Adrenal gland (tissue), 9 donors: ENCODE measurements at regions not wholly inside any gene's neighbourhood (a gene's known extent, or its start where the extent isn't known, plus 50 kb on each side); places are given as distances from the start of the nearest gene placed in this dataset.

ENCODE experiments used
- DNase-seq, 7 donors: peaks; one replicate each; pipeline ENCODE4 v3.0.0-alpha.2; 2019 to 2020
- H3K27ac ChIP-seq, 5 donors: fragments of 200-600 bp; sonication (generic) in 4 of 5; 1 replicate in 3 of 5; 2 replicates in 2 of 5; pipeline versions ENCODE4 v1.5.1 to v1.8.0; 2016 to 2020; ENCODE audit warnings: mild to moderate bottlenecking in 1 of 5
- H3K27me3 ChIP-seq: fragments of 200-600 bp; 2 replicates; pipeline ENCODE4 v1.8.0; 2021
- H3K36me3 ChIP-seq, 2 donors: fragments of 200-600 bp; replicated peaks in 1 of 2; 1 replicate in 1 of 2; 2 replicates in 1 of 2; pipeline versions ENCODE4 v1.5.1 to v1.8.0; 2018 to 2022
- H3K4me1 ChIP-seq, 2 donors: fragments of 200-600 bp; replicated peaks in 1 of 2; 1 replicate in 1 of 2; 2 replicates in 1 of 2; pipeline versions ENCODE4 v1.5.1 to v1.8.0; 2018 to 2021
- H3K4me3 ChIP-seq, 4 donors: fragments of 200-600 bp; sonication (generic) in 3 of 4; one replicate each; pipeline ENCODE4 v1.5.1; 2016 to 2018
- H3K9me3 ChIP-seq, 3 donors: fragments of 200-600 bp; sonication (generic) in 1 of 3; replicated peaks in 1 of 3; 1 replicate in 2 of 3; 2 replicates in 1 of 3; pipeline versions ENCODE4 v1.5.1 to v1.8.0; 2016 to 2021
- CTCF ChIP-seq, 6 experiments: fragments of 450-650 bp in 4 of 6; fragments of 200-600 bp in 2 of 6; sonication (generic) in 1 of 6; IDR thresholded peaks; 1 replicate in 5 of 6; 2 replicates in 1 of 6; pipeline versions ENCODE4 v1.5.1 to v1.8.0; 2016 to 2021; ENCODE audit warnings: antibody characterized with exemption in 6 of 6, mild to moderate bottlenecking in 2 of 6, moderate library complexity in 1 of 6
- POLR2A ChIP-seq, 2 donors: fragments of 450-650 bp; IDR thresholded peaks; one replicate each; pipeline ENCODE4 v1.6.1; 2017; ENCODE audit warnings: antibody characterized with exemption in 2 of 2, mild to moderate bottlenecking in 2 of 2, moderate library complexity in 1 of 2
- whole genome bisulfite sequencing, 4 donors: extraction: QIAGEN DNeasy Blood & Tissue Kit in 2 of 4; methylation state at CpG; one replicate each; pipeline versions ENCODE4 v1.1.5 to v1.1.7; 2013 to 2017; 5-methylcytosine and 5-hydroxymethylcytosine counted together
- intact Hi-C, 2 donors: fragments of 100-400 bp; cut with DNase I; formaldehyde crosslinking; loops; one replicate each; pipeline versions ENCODE4 v1.14.1 to v1.15.0; 2022 to 2023
- donor health status: healthy with polysubstance abuse.
- donor health status: Bipolar disorder and iron deficiency.
- donor health status: DM: yes; HTN: yes; CAD: no.
- donor health status: DM: no; HTN: no; CAD: no.
- donor health status: DM: no; HTN: no; CAD: no.

DNA sequence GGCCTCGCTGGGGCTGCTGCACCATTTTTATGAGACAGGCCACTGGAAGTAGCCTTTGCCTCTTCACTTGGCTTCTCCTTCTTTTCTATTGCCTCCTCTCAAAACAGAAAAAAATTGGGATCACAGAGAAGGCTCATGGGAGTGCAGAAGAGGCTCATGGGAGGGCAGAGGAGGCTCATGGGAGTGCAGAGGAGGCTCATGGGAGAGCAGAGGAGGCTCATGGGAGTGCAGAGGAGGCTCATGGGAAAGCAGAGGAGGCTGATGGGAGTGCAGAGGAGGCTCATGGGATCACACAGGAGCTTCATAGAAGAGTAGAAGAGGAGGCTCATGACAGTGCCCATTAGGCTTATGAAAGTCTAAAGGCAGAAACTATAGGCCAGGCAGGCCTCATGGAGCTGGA lies 211.2 kb downstream of the IRF8 start:
- H3K36me3 ChIP-seq, result no peaks in the 10 kb centered on the region
- H3K4me3 ChIP-seq, result no peak overlapping the region
- no peaks in the 10 kb centered on the region for H3K4me1 ChIP-seq
- intact Hi-C loops, result no loop called here
- TF ChIP-seq POLR2A (IDR thresholded peaks at IDR 0.05) (no peak), CTCF (IDR thresholded peaks at IDR 0.05) (no peak)
- WGBS, 4 donors, result 31 to 73% (median 64%) methylated on average over 1 of the region's 1 CpG
- H3K9me3 ChIP-seq, result no peaks in the 10 kb centered on the region
- H3K27ac ChIP-seq, result no peak overlapping the region
- no peak for DNase-seq
- H3K27me3 ChIP-seq, result peaks cover 4% of the 10 kb centered on the region

GRCh38 chr16:86110726-86111125 lies 211.8 kb downstream of the IRF8 start:
- Histone ChIP-seq H3K27me3 (peaks cover 4% of the 10 kb centered on the region), H3K9me3 (no peaks in the 10 kb centered on the region), H3K4me1 (no peaks in the 10 kb centered on the region), H3K36me3 (no peaks in the 10 kb centered on the region), H3K27ac (no peak overlapping the region), H3K4me3 (no peak overlapping the region)
- TF ChIP-seq CTCF (IDR thresholded peaks at IDR 0.05) (no peak), POLR2A (IDR thresholded peaks at IDR 0.05) (no peak)
- DNase-seq, result no peak
- intact Hi-C loops, result no loop called here
- 73 to 95% (median 85%) methylated on average over 3 to 4 of the region's 4 CpGs for WGBS, 4 donors

GRCh38 chr16:86112178-86112577 lies 213.2 kb downstream of the IRF8 start:
- 61 to 76% (median 70%) methylated on average over 4 of the region's 4 CpGs for WGBS, 4 donors
- Histone ChIP-seq H3K9me3 (no peaks in the 10 kb centered on the region), H3K4me1 (no peaks in the 10 kb centered on the region), H3K36me3 (no peaks in the 10 kb centered on the region), H3K27ac (no peak overlapping the region), H3K4me3 (no peak overlapping the region), H3K27me3 (peaks cover 6% of the 10 kb centered on the region)
- intact Hi-C loops, result no loop called here
- DNase-seq, result no peak
- TF ChIP-seq CTCF (IDR thresholded peaks at IDR 0.05) (no peak), POLR2A (IDR thresholded peaks at IDR 0.05) (no peak)

GRCh38 chr16:86117235-86117634 lies 218.3 kb downstream of the IRF8 start:
- H3K9me3 ChIP-seq, result no peaks in the 10 kb centered on the region
- no peak for TF ChIP-seq CTCF (IDR thresholded peaks at IDR 0.05)
- no peak for TF ChIP-seq POLR2A (IDR thresholded peaks at IDR 0.05)
- no peak overlapping the region for H3K27ac ChIP-seq
- no peaks in the 10 kb centered on the region for H3K4me1 ChIP-seq
- WGBS, 4 donors, result 71 to 77% (median 72%) methylated on average over 3 to 5 of the region's 5 CpGs
- DNase-seq, result no peak
- H3K36me3 ChIP-seq, result no peaks in the 10 kb centered on the region
- intact Hi-C loops, result no loop called here
- H3K27me3 ChIP-seq, result peaks cover 9% of the 10 kb centered on the region
- H3K4me3 ChIP-seq, result no peak overlapping the region
